GM10248 (cell line): ENCODE measurements at regions not wholly inside any gene's neighbourhood (a gene's known extent, or its start where the extent isn't known, plus 50 kb on each side); places are given as distances from the start of the nearest gene placed in this dataset.

Source experiments
- CTCF ChIA-PET: fragments of 300-600 bp; sonication (Branson Sonifier 250); formaldehyde crosslinking; extraction: SDS; loops from one replicate; lab custom pipeline; 2021; ENCODE audit warnings: antibody characterized with exemption; lab: Yijun Ruan, JAX
- POLR2A ChIA-PET: fragments of 350-650 bp; sonication (Branson Sonifier 250); formaldehyde crosslinking; extraction: SDS; loops from one replicate; lab custom pipeline; 2020; ENCODE audit warnings: antibody characterized with exemption; lab: Yijun Ruan, JAX
- DNase-seq: peaks from one replicate; pipeline ENCODE4 v3.0.0; 2012; ENCODE audit errors: extremely low spot score
- CTCF ChIP-seq: IDR thresholded peaks from 2 replicates; pipeline ENCODE4 v1.5.1; 2012; ENCODE audit warnings: mild to moderate bottlenecking, low read depth; ENCODE audit errors: extremely low read depth, missing control alignments, control extremely low read depth

DNA sequence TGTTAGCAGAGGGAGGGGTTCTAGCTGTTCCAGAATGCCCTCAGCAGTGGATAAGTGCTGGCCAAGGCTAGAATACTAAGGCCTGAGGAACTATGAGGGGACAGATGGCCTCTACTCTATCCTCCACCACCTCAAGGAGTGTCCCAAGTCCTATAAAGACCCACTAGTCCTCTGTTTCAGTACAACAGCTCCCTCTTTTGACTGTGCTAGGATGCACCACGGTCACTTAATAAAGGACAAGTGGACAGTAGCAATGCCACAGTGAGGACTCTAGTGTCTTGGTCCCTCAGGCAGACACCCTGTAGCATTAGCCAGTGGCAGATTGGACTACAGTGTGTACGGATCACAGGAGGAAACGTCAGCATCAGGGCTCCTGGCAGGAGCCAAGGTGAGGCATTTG lies 171.8 kb upstream of the PROK2 start:
- ChIA-PET CTCF (interaction anchor here (0.7 to 2.3 kb wide), 10 partner anchors 8 to 301 kb away, joined by 3 to 14 read pairs (median 4); no protein-coding TSS in a partner anchor), POLR2A (no interaction called here)
- no peak for DNase-seq
- no peak for TF ChIP-seq CTCF

GRCh38 chr3:71956069-71956340 lies 171.1 kb upstream of the PROK2 start:
- no peak for DNase-seq
- ChIA-PET POLR2A (no interaction called here), CTCF (interaction anchor here (0.5 to 2.3 kb wide), 17 partner anchors 7 to 866 kb away, joined by 3 to 14 read pairs (median 4); no protein-coding TSS in a partner anchor)
- TF ChIP-seq CTCF = no peak

- peak; percentile 41 for DNase-seq
- ChIA-PET POLR2A (no interaction called here), CTCF (interaction anchor here (0.5 to 2.3 kb wide), 21 partner anchors 8 to 867 kb away, joined by 3 to 14 read pairs (median 3); no protein-coding TSS in a partner anchor)
- peak; percentile 68 for TF ChIP-seq CTCF
Measured at GRCh38 chr3:71955240-71956068, 170.5 kb upstream of the PROK2 start.

DNA sequence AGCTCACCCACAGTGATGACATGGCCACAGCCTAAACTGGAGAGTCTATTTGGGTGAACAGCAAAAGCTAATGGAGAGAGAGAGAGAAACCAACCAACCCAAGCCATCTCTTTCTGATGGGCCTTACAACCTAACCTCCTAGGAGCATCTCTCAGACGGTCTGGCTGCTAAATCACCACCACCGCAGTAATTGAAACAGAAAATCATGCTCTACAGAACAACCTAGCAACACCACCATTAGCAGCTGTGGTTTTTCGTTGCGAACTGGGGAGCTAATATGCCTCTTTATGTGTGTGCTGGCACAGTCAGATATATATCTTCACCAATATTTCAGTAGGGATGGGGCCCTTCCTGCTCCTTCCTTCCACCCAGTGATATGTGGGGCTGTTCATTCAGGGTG lies 166.9 kb upstream of the PROK2 start:
- no peak for TF ChIP-seq CTCF
- DNase-seq = no peak
- CTCF ChIA-PET = interaction anchor here (0.6 to 2.6 kb wide), 5 partner anchors 9 to 221 kb away, joined by 3 to 7 read pairs (median 3); no protein-coding TSS in a partner anchor
- POLR2A ChIA-PET = no interaction called here

- no peak for DNase-seq
- ChIA-PET CTCF (interaction anchor here (0.7 to 2.6 kb wide), 4 partner anchors 11 to 221 kb away, joined by 3 to 7 read pairs (median 4); no protein-coding TSS in a partner anchor), POLR2A (no interaction called here)
- no peak for TF ChIP-seq CTCF
Measured at GRCh38 chr3:71951361-71951760, 166.4 kb upstream of the PROK2 start.

DNA sequence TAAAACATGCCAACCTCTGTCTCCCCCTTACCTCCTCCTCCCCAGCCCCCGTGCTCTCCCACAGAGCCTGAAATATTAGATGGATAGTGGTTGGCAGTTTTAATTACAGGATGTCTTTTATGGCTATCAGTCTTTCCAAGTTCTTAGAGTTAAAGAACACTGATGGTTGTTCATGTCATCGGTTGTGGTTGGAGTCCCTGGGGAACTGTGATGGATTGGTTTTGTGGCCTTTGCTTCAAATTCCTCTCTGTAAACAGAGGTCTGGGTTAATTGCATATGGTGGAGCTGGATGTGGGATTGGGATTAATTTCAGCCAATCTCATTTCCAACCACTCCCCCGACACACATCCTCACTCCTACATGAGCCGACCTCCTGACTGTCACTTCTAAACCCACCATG lies 164.5 kb upstream of the PROK2 start:
- no peak for TF ChIP-seq CTCF
- POLR2A ChIA-PET = no interaction called here
- CTCF ChIA-PET = interaction anchor here (1.3 to 2.8 kb wide), 2 partner anchors 11 to 74 kb away, joined by 3 to 10 read pairs; no protein-coding TSS in a partner anchor
- no peak for DNase-seq
